Uterus (tissue), 3 donors: ENCODE measurements at regions not wholly inside any gene's neighbourhood (a gene's known extent, or its start where the extent isn't known, plus 50 kb on each side); places are given as distances from the start of the nearest gene placed in this dataset.

ENCODE experiments used
- DNase-seq, 2 donors: peaks; one replicate each; pipeline ENCODE4 v3.0.0-alpha.2; 2019 to 2020
- H3K27ac ChIP-seq, 2 donors: fragments of 200-600 bp; sonication (generic); 1 replicate in 1 of 2; 2 replicates in 1 of 2; pipeline ENCODE4 v1.5.1; 2016 to 2018
- H3K27me3 ChIP-seq, 2 donors: fragments of 200-600 bp; sonication (generic); one replicate each; pipeline ENCODE4 v1.5.1; 2018 to 2019; ENCODE audit warnings: control low read depth in 1 of 2
- H3K36me3 ChIP-seq, 2 donors: fragments of 200-600 bp; sonication (generic); one replicate each; pipeline ENCODE4 v1.5.1; 2019; ENCODE audit warnings: control low read depth in 1 of 2
- H3K4me1 ChIP-seq, 2 donors: fragments of 200-600 bp; sonication (generic); one replicate each; pipeline ENCODE4 v1.5.1; 2018 to 2019; ENCODE audit warnings: control low read depth in 1 of 2
- H3K4me3 ChIP-seq, 2 donors: fragments of 200-600 bp; sonication (generic); 1 replicate in 1 of 2; 2 replicates in 1 of 2; pipeline ENCODE4 v1.5.1; 2018 to 2019; ENCODE audit warnings: mild to moderate bottlenecking in 1 of 2
- H3K9me3 ChIP-seq, 2 donors: fragments of 200-600 bp; sonication (generic); one replicate each; pipeline ENCODE4 v1.5.1; 2019; ENCODE audit warnings: control low read depth in 1 of 2
- CTCF ChIP-seq, 4 experiments: fragments of 200-600 bp in 2 of 4; fragments of 450-650 bp in 2 of 4; sonication (generic) in 2 of 4; IDR thresholded peaks; one replicate each; pipeline ENCODE4 v1.5.1; 2016 to 2019; ENCODE audit warnings: antibody characterized with exemption in 4 of 4, mild to moderate bottlenecking in 2 of 4, moderate library complexity in 1 of 4
- POLR2A ChIP-seq, 2 donors: fragments of 450-650 bp; IDR thresholded peaks; one replicate each; pipeline ENCODE4 v1.6.1; 2016; ENCODE audit warnings: antibody characterized with exemption in 2 of 2, mild to moderate bottlenecking in 1 of 2, moderate library complexity in 1 of 2
- intact Hi-C: fragments of 100-400 bp; cut with DNase I; formaldehyde crosslinking; loops from one replicate; pipeline ENCODE4 v1.15.1; 2023; ENCODE audit warnings: low total_unique reads
- donor health status: DM: yes; HTN: yes; CAD: no.

DNA sequence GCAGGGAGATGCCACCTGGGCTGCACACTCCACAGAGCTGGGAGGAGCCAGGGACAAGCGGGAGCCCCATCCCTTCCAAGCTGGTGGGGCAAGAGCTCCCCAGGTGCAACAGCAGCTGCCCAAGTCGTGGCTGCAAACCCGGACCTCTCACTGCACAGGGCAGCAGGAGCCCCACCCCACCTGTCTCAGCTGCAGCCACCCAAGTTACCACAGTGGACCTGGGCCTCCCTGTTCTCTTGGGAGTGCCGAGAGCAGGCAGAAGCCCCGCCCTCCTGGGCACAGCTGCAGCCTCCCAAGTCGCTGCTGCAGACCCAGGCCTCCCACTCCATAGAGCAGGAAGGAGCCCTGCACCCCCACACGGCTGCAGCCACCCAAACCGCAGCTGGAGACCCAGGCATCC lies 374.1 kb upstream of the ACO1 start:
- intact Hi-C loops, result no loop called here
- TF ChIP-seq POLR2A (IDR thresholded peaks at IDR 0.05), result no peak
- no peak for TF ChIP-seq CTCF (IDR thresholded peaks at IDR 0.05)
- H3K27me3 ChIP-seq, result no peaks in the 10 kb centered on the region
- DNase-seq, result no peak
- H3K4me3 ChIP-seq, result no peak overlapping the region
- no peak overlapping the region for H3K27ac ChIP-seq
- no peaks in the 10 kb centered on the region for H3K9me3 ChIP-seq
- no peaks in the 10 kb centered on the region for H3K36me3 ChIP-seq
- H3K4me1 ChIP-seq, result no peaks in the 10 kb centered on the region

- no peaks in the 10 kb centered on the region for H3K27me3 ChIP-seq
- no peaks in the 10 kb centered on the region for H3K36me3 ChIP-seq
- intact Hi-C loops, result no loop called here
- DNase-seq, result no peak
- no peaks in the 10 kb centered on the region for H3K9me3 ChIP-seq
- H3K4me3 ChIP-seq, result no peak overlapping the region
- H3K4me1 ChIP-seq, result no peaks in the 10 kb centered on the region
- no peak overlapping the region for H3K27ac ChIP-seq
- TF ChIP-seq CTCF (IDR thresholded peaks at IDR 0.05) (no peak), POLR2A (IDR thresholded peaks at IDR 0.05) (no peak)
Observed at GRCh38 chr9:32011049-32011448, 373.4 kb upstream of the ACO1 start.

- Histone ChIP-seq H3K27me3 (no peaks in the 10 kb centered on the region), H3K36me3 (no peaks in the 10 kb centered on the region), H3K4me1 (no peaks in the 10 kb centered on the region), H3K4me3 (no peak overlapping the region), H3K9me3 (no peaks in the 10 kb centered on the region), H3K27ac (no peak overlapping the region)
- DNase-seq, result no peak
- no peak for TF ChIP-seq POLR2A (IDR thresholded peaks at IDR 0.05)
- no peak for TF ChIP-seq CTCF (IDR thresholded peaks at IDR 0.05)
- intact Hi-C loops, result no loop called here
Observed at GRCh38 chr9:32015795-32016194, 368.6 kb upstream of the ACO1 start.

DNA sequence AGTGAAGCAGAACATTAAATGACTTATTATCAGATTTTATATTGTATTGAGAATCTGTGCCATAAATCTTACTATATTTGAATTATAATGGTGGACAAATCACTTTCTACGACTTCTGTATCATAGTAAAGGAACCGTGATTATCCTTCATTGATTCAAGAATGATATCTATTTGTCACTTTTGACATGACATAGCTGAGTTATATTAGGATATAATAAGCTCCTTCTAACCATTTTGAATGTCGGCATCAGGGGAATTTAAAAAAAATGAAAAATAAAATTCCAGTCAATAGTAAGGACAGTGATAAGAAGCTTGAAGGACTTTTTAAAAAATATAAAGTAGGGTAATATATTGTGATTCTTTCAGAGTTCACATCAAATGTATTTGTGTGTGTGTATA lies 338.9 kb upstream of the ACO1 start:
- intact Hi-C loops, result no loop called here
- Histone ChIP-seq H3K27me3 (no peaks in the 10 kb centered on the region), H3K9me3 (no peaks in the 10 kb centered on the region), H3K4me1 (no peaks in the 10 kb centered on the region), H3K27ac (no peak overlapping the region), H3K36me3 (no peaks in the 10 kb centered on the region), H3K4me3 (no peak overlapping the region)
- no peak for DNase-seq
- no peak for TF ChIP-seq CTCF (IDR thresholded peaks at IDR 0.05)
- TF ChIP-seq POLR2A (IDR thresholded peaks at IDR 0.05), result no peak

DNA sequence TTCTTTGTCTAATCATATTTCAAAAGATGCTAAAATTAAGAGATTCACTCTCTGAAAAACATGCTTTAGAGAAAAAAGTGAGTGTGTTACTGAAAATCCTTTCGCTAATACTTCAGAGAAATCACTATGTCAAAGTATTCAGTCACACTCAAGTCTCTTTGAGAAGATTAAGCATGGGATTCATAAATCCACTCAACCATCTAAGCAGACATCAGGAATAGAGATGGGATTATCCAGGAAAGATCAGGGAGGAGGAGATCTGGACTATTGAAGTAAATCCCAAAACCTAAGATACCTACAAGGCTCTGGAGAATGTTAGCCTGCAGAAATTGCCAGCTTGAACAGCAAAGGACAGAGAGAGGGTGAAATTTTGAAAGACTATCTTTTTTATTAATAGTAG lies 317.2 kb upstream of the ACO1 start:
- Histone ChIP-seq H3K27me3 (no peaks in the 10 kb centered on the region), H3K27ac (no peak overlapping the region), H3K36me3 (no peaks in the 10 kb centered on the region), H3K4me3 (no peak overlapping the region), H3K9me3 (no peaks in the 10 kb centered on the region), H3K4me1 (no peaks in the 10 kb centered on the region)
- no peak for DNase-seq
- intact Hi-C loops, result no loop called here
- no peak for TF ChIP-seq CTCF (IDR thresholded peaks at IDR 0.05)
- no peak for TF ChIP-seq POLR2A (IDR thresholded peaks at IDR 0.05)
